GM19397 (cell line): ENCODE measurements at regions not wholly inside any gene's neighbourhood (a gene's known extent, or its start where the extent isn't known, plus 50 kb on each side); places are given as distances from the start of the nearest gene placed in this dataset.
"Not testable (repeated sequence)": the region's sequence is repeated elsewhere in the genome, so short reads cannot be mapped to it uniquely, and the experiment has no call there.

Experiments
- ATAC-seq: cut with Tn5 transposase; IDR thresholded peaks from one replicate; pipeline ENCODE4 v1.9.1; 2021; ENCODE audit warnings: mild to moderate bottlenecking, moderate library complexity; ENCODE audit not compliant: unreplicated experiment

- no peak for ATAC-seq
Measured at GRCh38 chr11:127800989-127801688, 786.2 kb downstream of the ETS1 start.

GRCh38 chr11:127795326-127795725 lies 792.0 kb downstream of the ETS1 start:
- no peak for ATAC-seq

- ATAC-seq, result no peak
Measured at GRCh38 chr11:127791844-127792243, 791.3 kb upstream of the KIRREL3 start.

- no peak for ATAC-seq
Measured at GRCh38 chr11:127790592-127790991, 790.0 kb upstream of the KIRREL3 start.

- ATAC-seq, result no peak
Measured at GRCh38 chr11:127789927-127790326, 789.4 kb upstream of the KIRREL3 start.

- ATAC-seq, result not testable (repeated sequence)
Measured at GRCh38 chr11:127772938-127773337, 772.4 kb upstream of the KIRREL3 start.

GRCh38 chr11:127768931-127769330 lies 768.4 kb upstream of the KIRREL3 start:
- not testable (repeated sequence) for ATAC-seq

- ATAC-seq, result no peak
Measured at GRCh38 chr11:127766734-127767133, 766.2 kb upstream of the KIRREL3 start.

GRCh38 chr11:127738771-127739286 lies 738.3 kb upstream of the KIRREL3 start:
- ATAC-seq, result no peak

GRCh38 chr11:127737499-127737898 lies 736.9 kb upstream of the KIRREL3 start:
- no peak for ATAC-seq

- no peak for ATAC-seq
Measured at GRCh38 chr11:127733552-127733951, 733.0 kb upstream of the KIRREL3 start.

GRCh38 chr11:127726367-127726766 lies 725.8 kb upstream of the KIRREL3 start:
- ATAC-seq, result no peak

- ATAC-seq, result no peak
Measured at GRCh38 chr11:127723714-127724113, 723.1 kb upstream of the KIRREL3 start.

- no peak for ATAC-seq
Measured at GRCh38 chr11:127713226-127713625, 712.7 kb upstream of the KIRREL3 start.

- no peak for ATAC-seq
Measured at GRCh38 chr11:127711748-127712147, 711.2 kb upstream of the KIRREL3 start.

- ATAC-seq, result no peak
Measured at GRCh38 chr11:127710831-127711230, 710.3 kb upstream of the KIRREL3 start.

GRCh38 chr11:127709960-127710359 lies 709.4 kb upstream of the KIRREL3 start:
- no peak for ATAC-seq

GRCh38 chr11:127693686-127694085 lies 693.1 kb upstream of the KIRREL3 start:
- ATAC-seq, result no peak

GRCh38 chr11:127683321-127683720 lies 682.8 kb upstream of the KIRREL3 start:
- no peak for ATAC-seq

GRCh38 chr11:127679816-127680545 lies 679.4 kb upstream of the KIRREL3 start:
- no peak for ATAC-seq

GRCh38 chr11:127678631-127679030 lies 678.1 kb upstream of the KIRREL3 start:
- ATAC-seq, result no peak
